LHCN-M2 (cell line): ENCODE measurements at regions not wholly inside any gene's neighbourhood (a gene's known extent, or its start where the extent isn't known, plus 50 kb on each side); places are given as distances from the start of the nearest gene placed in this dataset.
"Not testable (repeated sequence)": the region's sequence is repeated elsewhere in the genome, so short reads cannot be mapped to it uniquely, and the experiment has no call there.

Experiments used
- DNase-seq: peaks from one replicate; pipeline ENCODE4 v3.0.0-alpha.2; 2012; ENCODE audit warnings: low read depth

DNA sequence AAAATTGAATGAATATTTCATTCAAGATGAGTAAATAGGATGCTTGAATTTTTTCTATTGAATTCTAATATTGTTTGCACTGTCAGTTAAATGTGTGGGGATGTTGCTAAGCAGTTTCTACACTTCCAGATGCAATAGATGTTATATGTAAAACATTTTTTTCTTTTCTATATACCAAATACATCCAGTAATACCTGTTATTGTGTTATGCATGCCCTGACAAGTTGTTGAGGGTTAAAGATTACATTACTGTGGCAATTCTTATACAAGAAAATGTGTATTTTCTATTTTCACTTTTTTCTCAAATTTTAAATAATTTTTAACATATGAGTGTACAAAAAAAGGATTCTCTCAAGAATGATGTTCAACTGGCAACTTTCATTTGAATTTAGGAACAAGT is 713.9 kb downstream of the GATA3 start:
- no peak for DNase-seq

- no peak for DNase-seq
These were observed 714.4 kb downstream of the GATA3 start for GRCh38 chr10:8768852-8769251.

GRCh38 chr10:8776926-8777622 is 722.6 kb downstream of the GATA3 start:
- DNase-seq = no peak

DNA sequence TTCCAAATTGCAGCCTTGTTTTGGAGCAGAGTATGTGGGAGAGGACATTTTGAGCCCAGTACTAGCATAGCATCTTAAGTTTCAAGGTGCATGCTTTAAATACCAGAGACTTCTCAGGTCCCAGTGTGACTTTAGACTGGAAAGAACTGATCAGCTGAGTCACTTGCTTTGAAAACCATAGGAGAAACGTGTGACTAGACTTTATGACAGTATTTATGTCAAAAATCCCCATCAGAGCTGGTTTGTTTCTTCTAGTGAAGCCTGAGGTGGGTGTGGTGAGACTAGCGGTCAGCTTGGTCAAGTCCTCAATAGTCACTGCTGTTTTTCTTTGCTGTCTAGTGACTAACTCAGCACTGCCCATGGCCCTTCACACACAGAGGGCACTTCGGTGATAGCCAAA is 724.2 kb downstream of the GATA3 start:
- DNase-seq = no peak

DNA sequence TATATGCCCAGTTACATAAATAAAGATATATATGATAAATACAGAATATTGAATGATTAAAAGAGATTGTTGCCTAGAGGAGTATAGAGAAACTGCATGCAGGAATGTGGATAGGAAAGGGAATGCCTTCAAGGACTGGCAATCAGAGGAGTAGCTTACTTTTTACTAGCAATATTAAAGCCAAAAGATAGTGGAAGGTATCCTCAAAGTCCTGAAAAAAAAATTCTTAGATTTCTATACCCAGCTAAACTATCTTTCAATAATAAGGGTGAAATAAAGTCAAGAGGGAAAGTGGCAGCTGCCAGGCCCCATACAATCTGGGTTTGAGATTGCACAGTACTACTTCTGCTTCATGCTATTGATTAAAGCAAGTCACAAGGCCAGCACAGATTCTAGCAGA is 733.2 kb downstream of the GATA3 start:
- no peak for DNase-seq

- no peak for DNase-seq
These were observed 735.9 kb downstream of the GATA3 start for GRCh38 chr10:8790390-8790789.

DNA sequence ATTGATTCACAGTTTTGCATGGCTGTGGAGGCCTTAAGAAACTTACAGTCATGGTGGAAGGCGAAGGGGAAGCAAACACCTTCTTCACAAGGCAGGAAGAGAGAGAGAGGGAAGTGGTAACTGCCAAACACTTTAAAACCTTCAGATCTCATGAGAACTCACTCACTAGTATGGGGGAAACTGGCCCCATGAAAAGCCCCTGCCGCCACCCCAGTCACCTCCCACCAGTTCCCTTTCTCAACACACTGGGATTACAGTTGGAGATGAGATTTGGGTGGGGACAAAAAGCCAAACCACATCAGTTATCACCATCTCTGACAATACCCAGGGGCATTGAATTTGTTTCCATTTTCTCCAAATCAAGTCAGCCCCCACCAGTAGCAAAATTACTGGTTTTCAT is 740.4 kb downstream of the GATA3 start:
- DNase-seq = no peak

- no peak for DNase-seq
These were observed 745.9 kb downstream of the GATA3 start for GRCh38 chr10:8800426-8800825.

GRCh38 chr10:8803992-8804391 is 749.5 kb downstream of the GATA3 start:
- DNase-seq = no peak

- no peak for DNase-seq
These were observed 756.2 kb downstream of the GATA3 start for GRCh38 chr10:8810677-8811076.

- DNase-seq = no peak
These were observed 756.7 kb downstream of the GATA3 start for GRCh38 chr10:8811201-8811600.

GRCh38 chr10:8815969-8816368 is 761.5 kb downstream of the GATA3 start:
- DNase-seq = no peak

DNA sequence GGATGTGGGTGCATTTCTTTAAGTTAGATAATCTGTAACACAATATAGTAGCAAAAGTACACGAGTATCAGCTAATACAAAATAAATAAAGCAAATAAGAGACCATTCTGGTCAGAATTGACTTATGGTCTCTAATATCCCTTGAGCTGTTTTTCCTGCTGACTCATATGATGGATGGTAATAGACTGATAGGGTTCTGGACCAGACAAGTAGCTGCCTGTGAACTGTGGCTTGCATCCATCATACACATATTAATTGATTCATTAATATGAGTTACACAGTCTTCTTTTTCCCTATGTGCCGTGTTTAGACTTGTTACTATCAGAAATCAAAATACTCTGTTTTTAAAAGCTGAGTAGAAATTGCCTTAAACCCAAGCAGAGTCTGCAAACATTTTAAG is 762.8 kb downstream of the GATA3 start:
- DNase-seq = no peak

DNA sequence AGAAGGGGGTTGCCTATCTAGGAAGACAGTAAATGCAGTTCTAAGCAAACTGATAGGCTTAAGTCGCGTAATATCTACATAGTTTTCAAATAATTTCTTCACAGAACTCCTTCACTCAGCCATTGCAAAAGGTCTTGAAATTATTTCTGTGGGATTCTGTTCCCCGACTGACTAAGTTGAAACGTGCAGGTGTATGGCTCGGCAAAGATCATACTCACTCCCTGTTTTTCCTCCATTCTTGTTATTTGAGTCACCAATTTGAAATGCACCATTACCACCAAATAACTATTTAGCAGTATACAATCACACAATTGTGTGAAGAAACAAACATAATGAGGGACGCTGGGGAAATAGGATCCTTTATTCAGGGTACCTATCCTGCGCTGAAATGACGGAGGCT is 771.1 kb downstream of the GATA3 start:
- DNase-seq = no peak

DNA sequence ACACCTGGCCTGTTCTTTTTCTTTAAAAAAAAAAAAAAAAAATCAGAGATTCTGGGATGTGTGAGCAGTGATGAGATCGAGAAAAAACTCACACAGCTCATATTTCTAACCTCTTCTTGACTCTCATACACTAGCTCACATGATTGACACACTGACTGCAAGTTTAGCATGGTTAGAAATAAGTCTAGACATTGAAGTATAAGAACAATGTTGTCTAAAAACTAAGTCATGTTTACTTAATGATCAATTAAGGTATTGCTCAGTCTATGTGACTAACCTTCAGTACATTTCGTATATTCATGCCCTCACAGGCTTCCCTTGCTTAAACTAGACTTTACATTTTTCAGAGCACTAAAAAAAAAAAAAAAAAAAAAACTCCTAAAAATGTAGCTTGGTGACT is 775.1 kb downstream of the GATA3 start:
- no peak for DNase-seq

GRCh38 chr10:8830048-8830447 is 775.6 kb downstream of the GATA3 start:
- DNase-seq = no peak

DNA sequence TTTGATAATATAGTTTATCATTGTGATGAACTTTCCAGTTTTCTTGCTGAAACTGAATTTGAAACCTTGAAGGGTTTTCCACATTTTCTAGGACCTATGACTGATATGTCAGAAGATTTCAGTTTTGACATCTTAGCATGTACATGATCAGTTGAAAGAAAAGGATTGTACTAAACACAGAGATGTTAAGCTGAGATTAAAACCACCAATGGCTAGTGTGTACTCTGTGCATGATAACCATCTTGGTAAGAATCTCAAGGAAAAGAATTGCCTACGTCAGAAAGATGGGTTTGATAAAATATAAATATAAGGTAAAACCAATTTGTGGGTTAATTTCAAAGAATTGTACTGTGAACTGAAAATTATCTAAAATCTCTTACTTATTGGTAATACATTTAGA is 776.4 kb downstream of the GATA3 start:
- DNase-seq = no peak

DNA sequence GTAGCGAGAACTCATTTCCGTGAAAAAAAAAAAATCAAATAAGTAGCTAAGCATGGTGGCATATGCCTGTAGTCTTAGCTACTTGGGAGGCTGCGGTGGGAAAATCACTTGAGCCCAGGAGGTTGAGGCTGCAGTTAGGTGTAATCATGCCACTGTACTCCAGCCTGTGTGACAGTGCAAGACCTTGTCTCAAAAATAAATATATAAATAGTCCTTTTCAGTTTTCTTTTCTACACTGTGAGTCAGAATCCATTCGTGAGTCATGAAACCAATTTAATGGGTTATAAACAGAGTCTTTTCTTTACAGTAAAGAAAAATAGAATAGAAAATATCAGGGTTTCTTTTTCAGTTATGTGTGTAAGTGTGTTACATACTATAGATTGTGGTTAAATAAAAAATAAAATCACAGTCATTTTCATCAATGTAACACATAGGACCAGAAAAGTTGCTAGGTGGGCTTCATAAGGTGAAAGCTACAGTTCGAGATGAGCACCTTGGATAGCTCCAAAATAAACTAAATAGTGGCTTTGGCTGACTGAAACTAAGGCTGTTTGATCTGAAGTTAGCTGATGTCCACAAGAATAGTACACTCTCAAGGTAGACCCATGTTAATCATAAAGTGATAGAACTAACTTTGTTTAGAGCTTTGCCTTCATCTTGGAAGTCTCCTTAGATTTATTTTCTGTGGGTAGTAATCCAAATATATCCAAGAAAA is 781.1 kb downstream of the GATA3 start:
- DNase-seq = no peak

GRCh38 chr10:8840356-8840755 is 785.9 kb downstream of the GATA3 start:
- DNase-seq = no peak

DNA sequence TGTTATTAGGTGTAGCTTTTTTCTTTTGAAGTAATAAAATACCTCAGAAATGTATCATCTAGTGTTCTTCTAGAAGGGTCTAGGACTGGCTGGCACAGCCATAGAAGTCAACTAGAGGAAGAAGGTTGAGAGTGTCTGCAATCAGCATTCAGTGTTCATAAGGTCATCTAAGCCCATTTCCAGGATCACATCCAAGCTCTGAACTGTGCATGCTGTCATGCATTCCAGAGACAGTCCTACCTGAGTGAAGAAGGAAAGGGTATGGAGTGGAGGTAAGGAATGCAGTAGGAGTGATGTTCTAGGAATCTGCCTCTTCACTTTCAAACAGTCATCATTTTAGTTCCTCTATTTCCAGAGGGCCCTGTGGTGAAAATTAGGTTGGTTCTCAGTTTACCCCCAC is 789.7 kb downstream of the GATA3 start:
- DNase-seq = no peak

- DNase-seq = no peak
These were observed 798.1 kb downstream of the GATA3 start for GRCh38 chr10:8852546-8852945.

DNA sequence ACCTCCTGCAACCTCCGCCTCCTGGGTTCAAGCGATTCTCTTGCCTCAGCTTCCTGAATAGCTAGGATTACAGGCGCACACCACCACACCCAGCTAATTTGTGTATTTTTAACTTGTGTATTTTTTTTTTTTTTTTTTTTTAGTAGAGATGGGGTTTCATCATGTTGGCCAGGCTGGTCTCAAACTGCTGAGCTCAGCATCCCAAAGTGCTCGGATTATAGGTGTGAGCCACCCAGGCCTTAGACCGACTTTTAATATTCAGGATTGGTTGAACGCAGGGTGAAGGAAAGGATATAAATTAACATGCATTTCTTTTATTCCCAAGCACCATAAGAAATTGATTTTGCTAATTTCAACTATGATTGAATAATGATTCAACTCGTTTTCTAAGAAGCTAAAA is 798.6 kb downstream of the GATA3 start:
- DNase-seq = no peak

GRCh38 chr10:8868924-8869323 is 814.4 kb downstream of the GATA3 start:
- not testable (repeated sequence) for DNase-seq

DNA sequence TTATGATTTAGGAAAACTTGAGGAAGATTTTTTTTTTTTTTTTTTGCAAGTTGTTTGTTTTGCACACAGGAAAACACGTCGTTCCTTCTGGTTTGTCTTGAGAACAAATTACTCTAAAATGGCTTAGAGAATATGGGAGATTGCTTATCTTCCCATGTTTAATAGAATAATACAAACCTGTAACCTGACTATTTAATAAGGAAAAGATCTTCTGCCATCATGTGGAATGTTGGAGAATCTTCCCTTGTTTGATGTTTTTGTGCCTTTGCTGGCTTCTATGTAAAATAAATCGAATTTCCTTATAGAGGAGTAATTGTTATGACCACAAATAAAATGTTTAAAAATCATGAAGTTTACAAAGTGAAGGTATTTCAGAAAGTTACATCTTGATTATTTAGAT is 818.8 kb downstream of the GATA3 start:
- DNase-seq = no peak
